SU-DHL-6 (cell line): ENCODE measurements at regions not wholly inside any gene's neighbourhood (a gene's known extent, or its start where the extent isn't known, plus 50 kb on each side); places are given as distances from the start of the nearest gene placed in this dataset.

ENCODE experiments used
- H2AFZ ChIP-seq: fragments of 200-600 bp; sonication (generic); 2 replicates; pipeline ENCODE4 v1.6.1; 2014; ENCODE audit warnings: low read depth, mild to moderate bottlenecking, moderate library complexity, mixed read lengths, antibody characterized with exemption, low read length; ENCODE audit not compliant: severe bottlenecking
- H3F3A ChIP-seq: fragments of 200-600 bp; shearing (Covaris generic); 2 replicates; pipeline ENCODE4 v1.6.0; 2016; ENCODE audit warnings: antibody characterized with exemption, mild to moderate bottlenecking; ENCODE audit not compliant: insufficient read depth
- H3K27ac ChIP-seq: fragments of 200-600 bp; sonication (generic); 2 replicates; pipeline ENCODE4 v1.5.1; 2016; ENCODE audit warnings: low read depth, mild to moderate bottlenecking, low read length, moderate library complexity, mixed read lengths
- H3K27me3 ChIP-seq: fragments of 200-600 bp; sonication (generic), shearing (Covaris generic); 2 replicates; pipeline ENCODE4 v1.6.0; 2014; ENCODE audit warnings: mild to moderate bottlenecking, low read length
- H3K36me3 ChIP-seq: fragments of 200-600 bp; sonication (generic); 2 replicates; pipeline ENCODE4 v1.6.1; 2014; ENCODE audit warnings: mild to moderate bottlenecking, low read length, mixed read lengths
- H3K4me2 ChIP-seq: fragments of 300-600, 200-600 bp; shearing (Covaris generic), sonication (generic); 2 replicates; pipeline ENCODE4 v1.6.0; 2014; ENCODE audit warnings: low read length, low read depth, mild to moderate bottlenecking; ENCODE audit not compliant: poor library complexity, severe bottlenecking
- H3K4me3 ChIP-seq: fragments of 200-600 bp; sonication (generic); 2 replicates; pipeline ENCODE4 v1.5.1; 2014; ENCODE audit warnings: antibody characterized with exemption, low read length, mild to moderate bottlenecking, mixed read lengths; ENCODE audit not compliant: insufficient read depth, poor library complexity, severe bottlenecking
- H3K79me2 ChIP-seq: fragments of 200-600 bp; sonication (generic); 2 replicates; pipeline ENCODE4 v1.6.1; 2014; ENCODE audit warnings: mild to moderate bottlenecking, low read length, moderate library complexity; ENCODE audit not compliant: insufficient read depth
- H3K9ac ChIP-seq: fragments of 200-600 bp; sonication (generic); 2 replicates; pipeline ENCODE4 v1.7.0; 2014; ENCODE audit warnings: mild to moderate bottlenecking, low read length
- H3K9me2 ChIP-seq: fragments of 200-600 bp; sonication (generic); replicated peaks from 2 replicates; pipeline ENCODE4 v1.6.1; 2014; ENCODE audit warnings: low read length; ENCODE audit not compliant: insufficient read depth
- H3K9me3 ChIP-seq: fragments of 200-600 bp; sonication (generic); 2 replicates; pipeline ENCODE4 v1.6.1; 2014; ENCODE audit warnings: low read length, mixed read lengths; ENCODE audit not compliant: insufficient read depth
- H4K20me1 ChIP-seq: fragments of 200-600 bp; sonication (generic); 2 replicates; pipeline ENCODE4 v1.6.1; 2014; ENCODE audit warnings: low read depth, mild to moderate bottlenecking, antibody characterized with exemption, low read length, moderate library complexity, mixed read lengths
- EZH2phosphoT487 ChIP-seq: fragments of 200-600 bp; sonication (generic), shearing (Covaris generic); conservative IDR thresholded peaks from 2 replicates; pipeline ENCODE4 v1.6.1; 2018; ENCODE audit warnings: mild to moderate bottlenecking, antibody characterized with exemption, low read length, moderate library complexity, mixed read lengths
- TF ChIP-seq, protein P1 (sequence below): fragments of 200-600 bp; sonication (generic); IDR thresholded peaks from one replicate; pipeline ENCODE4 v1.5.1; 2017; ENCODE audit warnings: antibody characterized with exemption, mild to moderate bottlenecking, low read length, moderate library complexity; ENCODE audit not compliant: insufficient read depth, poor library complexity, severe bottlenecking

GRCh38 chr2:6506859-6507258 is 358.8 kb downstream of the CMPK2 start:
- H3F3A ChIP-seq = no peaks in the 10 kb centered on the region
- no peak overlapping the region for H3K4me3 ChIP-seq
- H3K36me3 ChIP-seq = no peaks in the 10 kb centered on the region
- TF ChIP-seq EZH2phosphoT487 = no peak
- TF ChIP-seq, protein P1, sequence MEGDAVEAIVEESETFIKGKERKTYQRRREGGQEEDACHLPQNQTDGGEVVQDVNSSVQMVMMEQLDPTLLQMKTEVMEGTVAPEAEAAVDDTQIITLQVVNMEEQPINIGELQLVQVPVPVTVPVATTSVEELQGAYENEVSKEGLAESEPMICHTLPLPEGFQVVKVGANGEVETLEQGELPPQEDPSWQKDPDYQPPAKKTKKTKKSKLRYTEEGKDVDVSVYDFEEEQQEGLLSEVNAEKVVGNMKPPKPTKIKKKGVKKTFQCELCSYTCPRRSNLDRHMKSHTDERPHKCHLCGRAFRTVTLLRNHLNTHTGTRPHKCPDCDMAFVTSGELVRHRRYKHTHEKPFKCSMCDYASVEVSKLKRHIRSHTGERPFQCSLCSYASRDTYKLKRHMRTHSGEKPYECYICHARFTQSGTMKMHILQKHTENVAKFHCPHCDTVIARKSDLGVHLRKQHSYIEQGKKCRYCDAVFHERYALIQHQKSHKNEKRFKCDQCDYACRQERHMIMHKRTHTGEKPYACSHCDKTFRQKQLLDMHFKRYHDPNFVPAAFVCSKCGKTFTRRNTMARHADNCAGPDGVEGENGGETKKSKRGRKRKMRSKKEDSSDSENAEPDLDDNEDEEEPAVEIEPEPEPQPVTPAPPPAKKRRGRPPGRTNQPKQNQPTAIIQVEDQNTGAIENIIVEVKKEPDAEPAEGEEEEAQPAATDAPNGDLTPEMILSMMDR = no peak
- no peaks in the 10 kb centered on the region for H3K9me3 ChIP-seq
- no peak overlapping the region for H2AFZ ChIP-seq
- no peaks in the 10 kb centered on the region for H3K79me2 ChIP-seq
- no peaks in the 10 kb centered on the region for H3K9me2 ChIP-seq
- no peak overlapping the region for H3K4me2 ChIP-seq
- H4K20me1 ChIP-seq = no peaks in the 10 kb centered on the region
- no peak overlapping the region for H3K27ac ChIP-seq
- no peak overlapping the region for H3K9ac ChIP-seq
- no peaks in the 10 kb centered on the region for H3K27me3 ChIP-seq

GRCh38 chr2:6510532-6510931 is 355.2 kb downstream of the CMPK2 start:
- Histone ChIP-seq H3K79me2 (no peaks in the 10 kb centered on the region), H3K27me3 (no peaks in the 10 kb centered on the region)

DNA sequence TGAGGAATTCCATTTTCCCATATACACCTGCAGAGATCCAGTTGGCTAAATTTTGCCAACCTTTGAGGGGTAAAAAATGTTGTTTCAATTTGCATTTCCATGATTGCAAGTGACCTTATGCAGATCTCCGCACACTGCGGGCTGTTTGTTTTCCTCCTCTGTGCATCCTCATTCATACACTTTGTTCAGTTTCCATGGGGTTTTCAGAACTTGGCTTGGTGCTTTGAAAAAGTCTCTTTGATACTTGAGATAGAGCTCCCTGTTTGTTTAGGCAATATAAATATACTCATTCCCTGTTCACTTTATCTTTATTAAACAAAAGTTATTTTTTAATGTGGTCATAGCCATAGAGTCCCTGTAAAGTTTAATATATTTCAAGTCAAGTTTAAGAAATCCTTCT is 353.1 kb downstream of the CMPK2 start:
- no peaks in the 10 kb centered on the region for H3K27me3 ChIP-seq
- H2AFZ ChIP-seq = no peak overlapping the region
- no peaks in the 10 kb centered on the region for H3K9me3 ChIP-seq
- H3F3A ChIP-seq = no peaks in the 10 kb centered on the region
- no peak for TF ChIP-seq EZH2phosphoT487
- TF ChIP-seq, protein P1 = no peak
- no peaks in the 10 kb centered on the region for H4K20me1 ChIP-seq
- no peaks in the 10 kb centered on the region for H3K9me2 ChIP-seq
- H3K4me2 ChIP-seq = no peak overlapping the region
- H3K27ac ChIP-seq = no peak overlapping the region
- no peak overlapping the region for H3K9ac ChIP-seq
- H3K4me3 ChIP-seq = no peak overlapping the region
- H3K79me2 ChIP-seq = no peaks in the 10 kb centered on the region
- H3K36me3 ChIP-seq = no peaks in the 10 kb centered on the region

More at GRCh38 chr2:6510532-6510931, 355.2 kb downstream of the CMPK2 start:
- no peaks in the 10 kb centered on the region for H4K20me1 ChIP-seq
- no peak overlapping the region for H3K4me2 ChIP-seq
- H3K9ac ChIP-seq = no peak overlapping the region
- no peak overlapping the region for H3K4me3 ChIP-seq
- H3K36me3 ChIP-seq = no peaks in the 10 kb centered on the region
- H3F3A ChIP-seq = no peaks in the 10 kb centered on the region
- H3K27ac ChIP-seq = no peak overlapping the region
- H2AFZ ChIP-seq = no peak overlapping the region
- no peaks in the 10 kb centered on the region for H3K9me3 ChIP-seq
- no peaks in the 10 kb centered on the region for H3K9me2 ChIP-seq
- no peak for TF ChIP-seq EZH2phosphoT487
- TF ChIP-seq, protein P1 = no peak
